RWPE2 (cell line): ENCODE measurements at regions not wholly inside any gene's neighbourhood (a gene's known extent, or its start where the extent isn't known, plus 50 kb on each side); places are given as distances from the start of the nearest gene placed in this dataset.

Source experiments
- ATAC-seq: fragments of 200-7000 bp; cut with Tn5 transposase; 3 replicates; pipeline ENCODE4 v1.9.1; 2021; ENCODE audit warnings: low read depth
- DNase-seq: peaks from one replicate; pipeline ENCODE4 v3.0.0-alpha.2; 2020; ENCODE audit warnings: low spot score
- H3K27ac ChIP-seq: fragments of 450-650 bp; 2 replicates; pipeline ENCODE4 v1.5.1; 2017; ENCODE audit warnings: mild to moderate bottlenecking; ENCODE audit not compliant: poor library complexity, severe bottlenecking
- H3K27me3 ChIP-seq: fragments of 250-450 bp; sonication (Bioruptor Pico); 2 replicates; pipeline ENCODE4 v1.5.1; 2021; ENCODE audit warnings: mild to moderate bottlenecking, moderate library complexity; ENCODE audit not compliant: insufficient read depth, poor library complexity, severe bottlenecking
- H3K36me3 ChIP-seq: fragments of 250-450 bp; sonication (Bioruptor Pico); 2 replicates; pipeline ENCODE4 v1.5.1; 2020; ENCODE audit warnings: low read depth, mild to moderate bottlenecking, moderate library complexity
- H3K4me1 ChIP-seq: fragments of 250-450 bp; sonication (Bioruptor Pico); 2 replicates; pipeline ENCODE4 v1.5.1; 2021; ENCODE audit warnings: mild to moderate bottlenecking, moderate library complexity; ENCODE audit not compliant: insufficient read depth, poor library complexity, severe bottlenecking
- H3K4me3 ChIP-seq: fragments of 250-450 bp; sonication (Bioruptor Pico); 2 replicates; pipeline ENCODE4 v1.5.1; 2021; ENCODE audit warnings: mild to moderate bottlenecking, moderate library complexity; ENCODE audit not compliant: severe bottlenecking
- H3K9me3 ChIP-seq: fragments of 250-450 bp; sonication (Bioruptor Pico); 2 replicates; pipeline ENCODE4 v1.5.1; 2021; ENCODE audit warnings: mild to moderate bottlenecking, moderate library complexity; ENCODE audit not compliant: severe bottlenecking
- CTCF ChIP-seq: fragments of 450-650 bp; IDR thresholded peaks from one replicate; pipeline ENCODE4 v1.5.1; 2017; ENCODE audit warnings: mild to moderate bottlenecking, moderate library complexity; ENCODE audit not compliant: poor library complexity, severe bottlenecking

- Histone ChIP-seq H3K9me3 (no peaks in the 10 kb centered on the region), H3K36me3 (no peaks in the 10 kb centered on the region), H3K27me3 (no peaks in the 10 kb centered on the region), H3K4me3 (no peak overlapping the region), H3K27ac (no peak overlapping the region), H3K4me1 (no peaks in the 10 kb centered on the region)
- ATAC-seq (no peak), DNase-seq (no peak)
- TF ChIP-seq CTCF: no peak
Observed at GRCh38 chr5:35457912-35458823, 159.5 kb upstream of the SPEF2 start.

DNA sequence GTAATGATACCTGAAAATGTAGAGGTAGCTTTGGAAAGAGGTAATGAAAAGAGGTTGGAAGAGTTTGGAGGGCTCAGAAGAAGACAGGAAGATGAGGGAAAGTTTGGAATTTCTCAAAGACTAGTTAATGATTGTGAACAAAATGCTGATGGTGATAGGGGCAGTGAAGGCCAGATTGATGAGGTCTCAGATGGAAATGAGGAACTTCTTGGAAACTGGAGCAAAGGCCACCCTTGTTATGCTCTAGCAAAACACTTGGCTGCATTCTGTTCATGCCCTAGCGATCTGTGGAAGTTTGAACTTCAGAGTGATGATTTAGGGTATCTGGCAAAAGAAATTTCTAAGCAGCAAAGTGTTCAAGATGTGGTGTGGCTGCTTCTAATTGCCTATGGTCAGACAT, 161.2 kb upstream of the SPEF2 start:
- ATAC-seq (no peak), DNase-seq (no peak)
- no peaks in the 10 kb centered on the region for H3K36me3 ChIP-seq
- no peaks in the 10 kb centered on the region for H3K4me1 ChIP-seq
- no peaks in the 10 kb centered on the region for H3K27me3 ChIP-seq
- TF ChIP-seq CTCF: no peak
- H3K9me3 ChIP-seq: no peaks in the 10 kb centered on the region
- no peak overlapping the region for H3K4me3 ChIP-seq
- no peak overlapping the region for H3K27ac ChIP-seq

- Histone ChIP-seq H3K36me3 (no peaks in the 10 kb centered on the region), H3K4me1 (no peaks in the 10 kb centered on the region), H3K9me3 (no peaks in the 10 kb centered on the region), H3K27me3 (no peaks in the 10 kb centered on the region), H3K4me3 (no peak overlapping the region), H3K27ac (no peak overlapping the region)
- ATAC-seq (no peak), DNase-seq (no peak)
- TF ChIP-seq CTCF: no peak
Observed at GRCh38 chr5:35454011-35454525, 163.6 kb upstream of the SPEF2 start.

GRCh38 chr5:35443803-35444595, 173.7 kb upstream of the SPEF2 start:
- Histone ChIP-seq H3K9me3 (no peaks in the 10 kb centered on the region), H3K4me3 (no peak overlapping the region), H3K27ac (no peak overlapping the region), H3K27me3 (peaks cover 25% of the 10 kb centered on the region), H3K36me3 (no peaks in the 10 kb centered on the region), H3K4me1 (no peaks in the 10 kb centered on the region)
- TF ChIP-seq CTCF: no peak
- no peak for ATAC-seq
- DNase-seq: no peak
